HG02642 (cell line): ENCODE measurements at regions not wholly inside any gene's neighbourhood (a gene's known extent, or its start where the extent isn't known, plus 50 kb on each side); places are given as distances from the start of the nearest gene placed in this dataset.
"Not testable (repeated sequence)": the region's sequence is repeated elsewhere in the genome, so short reads cannot be mapped to it uniquely, and the experiment has no call there.

Source experiments
- ATAC-seq: cut with Tn5 transposase; IDR thresholded peaks from one replicate; pipeline ENCODE4 v1.9.1; 2021; ENCODE audit warnings: mild to moderate bottlenecking; ENCODE audit not compliant: unreplicated experiment, poor library complexity

- ATAC-seq, result no peak
Observed at GRCh38 chr17:77036136-77036840, 104.5 kb upstream of the SEC14L1 start.

- ATAC-seq, result no peak
Observed at GRCh38 chr17:77036841-77037381, 103.9 kb upstream of the SEC14L1 start.

DNA sequence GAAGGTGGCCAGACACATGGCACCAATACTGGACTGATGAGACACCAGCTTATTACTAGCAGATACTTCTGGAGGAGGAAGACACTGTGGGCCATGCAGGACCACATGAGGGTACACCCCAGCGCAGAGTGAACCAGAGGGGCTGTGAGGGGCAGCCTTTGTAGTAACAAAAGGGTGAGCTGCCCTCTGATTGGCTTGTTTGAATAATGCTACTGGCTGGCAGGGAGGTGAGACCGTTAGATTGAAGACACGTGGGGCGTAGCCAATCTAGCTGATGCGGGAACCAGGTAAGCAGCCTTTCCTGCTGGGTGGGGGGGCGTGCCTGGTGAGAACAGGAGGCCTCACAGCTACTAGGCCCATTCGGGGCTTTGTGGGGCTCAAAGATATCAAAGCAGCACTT is 102.8 kb upstream of the SEC14L1 start:
- no peak for ATAC-seq

DNA sequence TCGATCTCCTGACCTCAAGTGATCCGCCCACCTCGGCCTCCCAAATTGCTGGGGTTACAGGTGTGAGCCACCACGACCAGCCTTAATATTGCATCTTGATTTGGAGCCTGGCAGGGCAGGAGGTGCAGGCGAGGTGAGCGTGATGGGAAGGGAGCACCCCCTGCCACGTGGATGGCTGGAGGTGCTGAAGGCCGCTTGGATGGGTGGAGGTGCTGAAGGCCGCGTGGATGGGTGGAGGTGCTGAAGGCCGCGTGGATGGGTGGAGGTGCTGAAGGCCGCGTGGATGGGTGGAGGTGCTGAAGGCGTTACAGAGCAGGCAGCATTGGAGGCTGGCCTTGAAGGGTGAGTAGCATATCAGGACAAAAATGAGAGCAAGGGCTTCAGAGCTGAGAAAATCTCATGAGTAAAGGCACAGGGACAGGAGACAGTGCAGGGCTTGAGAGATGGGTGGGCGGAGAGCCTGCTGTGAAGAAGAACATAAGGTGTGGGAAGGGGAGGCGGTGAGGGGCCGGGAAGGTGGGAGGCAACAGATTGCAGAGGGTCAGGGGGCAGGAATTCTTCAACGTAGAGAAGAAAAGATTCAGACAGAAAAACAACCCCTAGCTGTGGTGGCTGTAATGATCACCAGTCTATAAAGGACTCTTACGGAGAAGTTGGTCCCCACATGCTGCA is 101.7 kb upstream of the SEC14L1 start:
- no peak for ATAC-seq

- no peak for ATAC-seq
Observed at GRCh38 chr17:77042476-77043231, 98.1 kb upstream of the SEC14L1 start.

DNA sequence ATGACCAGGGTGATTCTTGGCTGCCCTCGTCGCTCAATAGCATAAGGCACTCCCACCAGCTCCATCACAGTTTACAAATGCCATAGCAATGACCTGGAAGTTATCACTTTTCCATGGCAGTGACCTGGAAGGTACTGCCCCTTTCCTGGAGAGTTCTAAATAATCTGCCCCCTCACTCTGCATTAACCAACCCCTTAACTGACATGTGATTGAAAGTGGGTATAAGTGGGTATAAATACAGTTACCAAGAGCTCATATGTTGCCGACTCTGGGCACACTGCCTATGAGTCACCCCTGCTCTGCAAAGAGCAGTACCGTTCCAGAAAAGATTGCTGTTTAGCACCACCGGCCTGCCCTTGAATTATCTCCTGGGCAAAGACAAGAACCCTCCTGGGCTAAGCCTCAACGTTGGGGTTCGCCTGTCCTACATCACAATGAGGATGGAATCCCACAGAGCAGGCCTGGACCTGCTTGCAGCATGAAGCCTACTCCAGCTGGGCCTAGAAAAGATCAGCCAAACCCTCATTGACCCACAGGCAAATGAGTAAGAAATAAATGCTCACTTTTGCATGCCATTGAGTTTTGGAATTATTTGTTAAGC is 95.2 kb upstream of the SEC14L1 start:
- ATAC-seq, result no peak

- ATAC-seq, result no peak
Observed at GRCh38 chr17:77049440-77049839, 91.3 kb upstream of the SEC14L1 start.

DNA sequence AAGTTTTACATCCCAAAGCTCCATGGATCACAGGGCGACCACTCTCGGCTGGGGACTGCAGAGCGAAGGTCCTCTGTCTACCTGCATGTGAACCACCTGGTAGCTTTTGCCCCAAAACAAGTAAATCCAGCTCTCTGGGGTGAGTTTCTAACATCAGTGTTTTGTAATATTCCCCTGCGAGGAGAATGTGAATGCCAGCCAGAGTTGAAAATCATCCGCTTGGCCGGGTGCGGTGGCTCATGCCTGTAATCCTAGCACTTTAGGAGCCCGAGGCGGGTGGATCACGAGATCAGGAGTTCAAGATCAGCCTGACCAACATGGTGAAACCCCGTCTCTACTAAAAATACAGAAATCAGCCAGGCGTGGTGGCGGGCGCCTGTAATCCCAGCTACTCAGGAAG is 89.9 kb upstream of the SEC14L1 start:
- ATAC-seq, result not testable (repeated sequence)

DNA sequence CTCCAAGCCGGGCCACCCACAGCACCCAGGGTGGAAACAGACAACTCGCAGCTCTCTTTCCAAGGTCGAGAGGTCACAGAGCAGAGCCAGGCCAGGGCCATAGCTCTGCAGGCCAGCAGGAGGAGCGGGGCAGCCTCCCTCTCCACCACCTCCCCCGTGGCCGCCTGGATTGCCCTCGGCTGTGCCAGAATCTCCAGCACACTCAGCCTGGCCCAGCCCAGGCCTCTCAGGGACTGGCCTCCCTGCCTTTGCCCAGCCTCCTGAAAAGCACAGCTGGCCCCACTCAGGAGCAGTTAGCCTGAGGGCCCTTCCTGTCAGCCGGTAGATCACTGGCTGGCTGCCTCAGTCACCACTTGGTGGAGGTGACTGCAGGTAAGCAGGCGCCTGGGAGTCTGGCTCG is 85.8 kb upstream of the SEC14L1 start:
- ATAC-seq, result no peak

- ATAC-seq, result no peak
Observed at GRCh38 chr17:77055453-77055852, 85.3 kb upstream of the SEC14L1 start.

- ATAC-seq, result no peak
Observed at GRCh38 chr17:77058016-77058415, 82.8 kb upstream of the SEC14L1 start.

GRCh38 chr17:77061669-77062068 is 79.1 kb upstream of the SEC14L1 start:
- ATAC-seq, result no peak

DNA sequence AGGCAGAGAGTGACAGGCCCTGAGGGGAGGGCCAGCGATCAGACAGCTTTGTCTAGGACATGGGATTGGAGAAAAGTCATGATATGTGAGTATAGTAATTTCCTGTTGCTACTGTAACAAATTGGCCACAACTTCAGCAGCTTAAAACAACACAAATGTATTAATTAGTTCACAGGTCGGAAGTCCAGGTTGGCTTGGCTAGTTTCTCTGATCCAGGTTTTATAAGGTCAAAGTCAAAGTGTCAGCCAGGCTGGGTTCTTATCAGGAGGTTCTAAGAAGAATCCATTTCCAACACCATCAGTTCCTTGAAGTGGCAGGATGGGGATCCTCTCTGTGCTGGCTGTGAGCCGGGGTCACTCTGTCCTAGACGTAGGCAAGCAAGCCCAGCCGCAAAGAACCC is 76.2 kb upstream of the SEC14L1 start:
- no peak for ATAC-seq

DNA sequence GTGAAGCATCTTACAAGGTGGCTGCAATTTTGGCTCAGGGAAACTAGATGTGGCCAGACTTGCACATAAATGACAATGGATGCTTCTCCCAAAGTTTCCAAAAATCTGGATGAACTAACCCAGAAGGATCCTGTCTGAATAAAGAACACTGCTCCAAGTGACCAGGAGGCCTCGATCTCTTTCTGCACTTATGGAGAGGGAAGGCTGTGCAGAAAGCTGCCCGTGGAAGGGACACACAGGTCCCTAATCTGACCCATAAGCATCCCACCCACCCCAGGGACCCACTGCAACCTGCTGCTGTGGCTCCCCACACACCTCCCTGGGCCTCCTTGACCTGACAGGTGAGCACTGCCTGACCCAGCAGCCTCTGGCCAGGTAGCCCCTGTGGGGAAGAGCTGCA is 74.6 kb upstream of the SEC14L1 start:
- ATAC-seq, result no peak

GRCh38 chr17:77066726-77067409 is 73.9 kb upstream of the SEC14L1 start:
- not testable (repeated sequence) for ATAC-seq

GRCh38 chr17:77068915-77069314 is 71.9 kb upstream of the SEC14L1 start:
- no peak for ATAC-seq

DNA sequence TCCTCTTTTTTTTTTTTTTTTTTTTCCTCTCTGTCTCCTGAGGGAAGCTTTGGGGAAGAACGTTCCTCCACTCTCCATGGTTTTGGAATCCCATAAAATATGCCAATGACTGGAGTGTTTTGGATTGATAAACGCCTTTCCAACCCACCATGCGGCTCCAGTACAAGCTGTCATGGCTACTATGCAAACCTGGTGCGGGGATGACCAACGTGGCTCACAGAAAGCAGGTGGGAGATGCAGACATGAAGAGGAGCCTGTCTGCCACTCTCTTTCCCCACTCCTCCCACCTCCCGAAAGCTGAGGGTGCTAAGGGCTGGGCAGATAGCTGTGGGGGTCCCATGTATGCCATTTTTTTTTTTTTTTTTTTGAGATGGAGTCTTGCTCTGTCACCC is 69.9 kb upstream of the SEC14L1 start:
- ATAC-seq, result no peak

DNA sequence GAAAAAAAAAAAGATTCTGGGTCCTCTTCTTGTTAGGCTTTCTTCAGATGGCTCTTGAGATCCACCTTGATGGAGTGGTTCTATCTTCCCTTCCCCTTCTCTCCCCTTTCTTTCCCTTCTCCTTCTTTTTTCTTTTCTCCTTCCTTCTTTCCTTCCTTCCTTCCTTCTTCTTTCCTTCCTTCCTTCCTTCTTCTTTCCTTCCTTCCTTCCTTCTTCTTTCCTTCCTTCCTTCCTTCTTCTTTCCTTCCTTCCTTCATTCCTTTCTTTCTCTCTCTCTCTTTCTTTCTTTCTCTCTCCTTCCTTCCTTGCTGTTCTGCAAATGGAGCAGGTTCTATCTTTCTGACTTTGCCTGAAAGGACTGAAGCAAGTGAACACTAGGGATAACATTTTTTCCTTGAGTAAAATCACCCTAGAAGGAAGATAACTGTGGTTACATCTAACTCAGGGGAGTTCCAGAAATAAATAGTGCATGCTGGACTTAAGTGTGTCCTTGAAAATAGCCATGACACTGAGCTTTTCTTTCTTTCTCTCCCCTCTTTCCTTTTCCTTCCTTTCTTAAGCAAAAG is 68.8 kb upstream of the SEC14L1 start:
- no peak for ATAC-seq

DNA sequence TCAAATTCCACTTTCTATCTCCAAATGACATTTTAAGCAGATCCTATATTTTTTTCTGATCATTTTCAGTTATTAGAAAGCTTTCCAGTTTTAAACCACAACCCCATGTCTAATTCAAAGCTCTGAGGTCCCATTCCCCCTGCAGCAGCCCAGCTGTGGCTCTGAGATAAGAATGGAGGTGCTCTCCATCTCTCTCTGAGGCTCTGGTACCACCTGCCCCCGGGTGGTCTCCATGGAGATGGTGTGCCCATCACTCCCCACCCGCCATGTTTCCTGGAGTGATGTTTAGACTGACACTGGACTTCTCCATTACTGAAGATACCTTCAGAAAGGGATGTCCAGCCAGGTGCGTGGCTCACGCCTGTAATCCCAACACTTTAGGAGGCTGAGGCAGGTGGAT is 68.1 kb upstream of the SEC14L1 start:
- ATAC-seq, result no peak

DNA sequence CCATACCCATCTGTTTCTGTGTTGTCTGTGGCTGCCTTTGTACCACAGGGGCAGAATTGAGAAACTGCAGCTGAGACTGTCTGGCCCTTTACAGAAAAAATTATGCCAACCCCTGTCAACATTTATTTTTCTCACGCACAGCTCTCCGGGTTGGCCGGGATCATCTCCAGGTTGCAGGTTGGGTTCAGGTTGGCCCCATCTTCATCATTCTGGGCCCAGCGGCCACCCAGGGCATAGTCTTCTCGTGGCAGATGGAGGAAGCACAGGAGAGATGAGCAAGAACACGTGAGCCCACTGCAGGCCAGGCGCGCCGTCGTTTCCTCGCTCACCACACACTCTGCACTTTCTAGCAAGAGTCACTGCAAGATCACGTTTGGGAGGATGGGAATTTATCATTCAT is 66.1 kb upstream of the SEC14L1 start:
- no peak for ATAC-seq
